NCI-H2171 (cell line): ENCODE measurements at regions not wholly inside any gene's neighbourhood (a gene's known extent, or its start where the extent isn't known, plus 50 kb on each side); places are given as distances from the start of the nearest gene placed in this dataset.
"Not testable (repeated sequence)": the region's sequence is repeated elsewhere in the genome, so short reads cannot be mapped to it uniquely, and the experiment has no call there.

Experiments
- DNase-seq: peaks from one replicate; lab custom pipeline; 2025; lab: John Stamatoyannopoulos, UW

DNA sequence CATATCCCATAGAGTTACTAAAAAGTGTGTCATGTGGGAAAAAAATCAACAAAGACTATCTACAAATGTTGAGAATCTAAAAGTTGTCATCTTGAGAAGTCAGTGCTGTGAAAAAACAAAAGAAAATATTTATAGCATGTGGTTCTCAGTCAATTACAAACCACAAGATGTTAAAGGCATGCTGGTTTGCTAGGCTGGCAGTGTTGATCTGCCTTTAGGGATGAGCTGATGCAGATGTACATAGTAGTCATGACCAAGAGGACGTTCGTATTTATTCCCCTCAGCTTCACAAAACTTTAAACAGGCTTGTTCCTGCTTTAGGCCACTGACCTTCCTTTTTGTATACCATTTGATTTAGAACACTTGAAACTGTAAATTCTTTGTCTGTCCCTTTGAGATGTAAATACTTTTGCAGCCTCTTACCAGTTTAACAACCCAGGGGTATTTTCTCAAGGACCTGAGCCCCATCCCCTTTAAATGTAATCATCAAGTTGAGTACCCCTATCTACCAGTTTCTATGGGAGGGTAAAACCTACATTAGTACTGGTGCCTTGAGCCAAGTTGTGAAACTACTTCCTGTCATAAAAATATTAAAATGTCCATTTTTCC, 446.6 kb downstream of the KCNJ18 start:
- no peak for DNase-seq

DNA sequence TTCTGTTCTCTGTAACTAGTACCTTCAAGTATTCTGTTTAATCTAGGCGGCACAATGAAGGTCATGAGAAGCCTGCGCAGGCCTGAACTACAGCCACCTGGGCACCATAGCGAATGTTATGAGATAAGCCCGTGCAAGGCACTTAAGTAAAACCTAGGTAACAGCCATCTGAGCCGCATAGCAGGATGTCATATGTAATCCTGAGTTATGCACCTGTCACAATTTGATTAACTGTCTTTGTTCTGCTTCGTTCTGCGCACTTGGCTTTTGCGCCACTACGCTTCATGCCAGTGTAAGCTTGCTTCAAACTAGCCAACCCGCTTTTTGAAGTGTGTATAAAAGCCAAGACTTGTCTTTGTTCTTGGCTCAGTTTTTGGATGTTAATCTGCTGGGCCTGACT, 449.8 kb downstream of the KCNJ18 start:
- no peak for DNase-seq

DNA sequence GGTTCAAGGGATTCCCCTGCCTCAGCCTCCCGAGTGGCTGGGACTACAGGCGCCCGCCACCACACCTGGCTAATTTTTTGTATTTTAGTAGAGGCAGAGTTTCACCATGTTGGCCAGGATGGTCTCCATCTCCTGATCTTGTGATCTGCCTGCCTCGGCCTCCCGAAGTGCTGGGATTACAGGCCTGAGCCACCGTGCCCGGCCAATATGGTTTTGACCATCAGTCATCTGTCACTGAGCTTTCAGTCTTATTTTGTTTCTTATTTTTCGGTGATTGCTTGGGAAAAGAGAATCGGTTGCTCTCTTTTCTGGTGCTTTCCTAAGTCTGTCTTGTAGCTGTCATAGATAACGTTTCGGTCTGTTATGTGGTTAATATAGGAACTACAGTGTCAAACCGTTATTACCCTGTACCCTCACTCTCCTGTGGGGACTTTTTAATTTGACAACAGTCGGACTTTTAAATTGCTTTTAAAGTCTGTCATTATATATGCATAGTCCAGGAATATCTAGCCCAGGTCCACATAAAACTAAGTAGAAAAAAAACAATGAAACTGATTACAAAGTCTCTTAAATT, 453.4 kb downstream of the KCNJ18 start:
- no peak for DNase-seq

DNA sequence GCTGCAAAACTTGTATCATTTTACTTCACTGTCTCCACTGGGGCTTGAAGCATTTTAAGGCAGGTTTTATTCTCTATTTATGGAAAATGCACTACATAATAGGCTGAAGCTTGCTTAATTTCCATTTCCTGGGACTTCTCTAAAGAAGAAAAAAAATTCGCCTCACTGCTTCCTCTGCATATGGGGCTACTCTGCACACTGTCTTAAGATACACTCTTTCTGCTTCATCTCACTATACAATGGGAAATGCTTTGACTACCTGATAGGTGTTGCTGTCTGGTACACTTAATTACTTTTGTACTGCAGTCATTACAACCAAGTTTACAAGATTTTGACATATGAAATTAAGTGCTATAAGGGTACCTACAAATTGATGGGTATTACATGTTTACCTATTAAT, 466.0 kb downstream of the KCNJ18 start:
- no peak for DNase-seq

DNA sequence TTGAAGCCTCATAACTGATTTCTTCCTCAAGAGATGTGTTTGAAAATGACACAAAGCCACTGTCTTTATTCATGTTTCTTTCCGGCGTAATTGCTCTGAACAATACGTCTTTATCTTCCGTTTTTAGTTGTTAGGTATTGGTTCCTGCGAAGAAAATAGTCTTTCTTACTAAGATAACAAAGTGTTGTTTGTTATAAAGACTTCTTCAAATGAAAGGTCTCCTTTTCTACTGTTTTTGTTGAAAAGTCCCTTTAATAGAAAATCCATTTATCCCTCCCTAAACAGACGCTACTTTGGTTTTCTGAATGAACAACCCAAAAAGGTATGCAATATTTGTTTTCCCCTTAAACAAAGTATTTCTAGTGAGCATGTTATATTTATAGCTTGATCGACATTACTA, 469.1 kb downstream of the KCNJ18 start:
- DNase-seq = no peak

DNA sequence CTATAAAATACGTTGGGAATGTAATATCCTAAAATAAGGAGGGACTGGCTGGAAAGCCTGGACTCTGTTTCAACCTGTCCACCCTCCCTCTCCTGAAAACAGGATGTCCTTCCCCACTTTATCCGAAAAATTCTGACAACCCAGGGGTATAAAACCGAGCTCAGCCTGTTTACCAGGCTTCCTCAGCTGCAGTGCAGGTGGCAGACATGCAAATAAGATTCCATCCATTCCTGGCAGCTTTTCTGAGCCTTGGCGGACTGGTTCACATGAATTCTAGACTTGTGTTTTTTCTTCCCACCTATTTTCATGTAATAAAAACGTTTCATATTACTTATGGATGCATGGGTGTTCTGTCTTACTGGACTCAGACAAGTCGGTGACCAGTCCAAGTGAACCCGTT, 479.3 kb downstream of the KCNJ18 start:
- no peak for DNase-seq

DNA sequence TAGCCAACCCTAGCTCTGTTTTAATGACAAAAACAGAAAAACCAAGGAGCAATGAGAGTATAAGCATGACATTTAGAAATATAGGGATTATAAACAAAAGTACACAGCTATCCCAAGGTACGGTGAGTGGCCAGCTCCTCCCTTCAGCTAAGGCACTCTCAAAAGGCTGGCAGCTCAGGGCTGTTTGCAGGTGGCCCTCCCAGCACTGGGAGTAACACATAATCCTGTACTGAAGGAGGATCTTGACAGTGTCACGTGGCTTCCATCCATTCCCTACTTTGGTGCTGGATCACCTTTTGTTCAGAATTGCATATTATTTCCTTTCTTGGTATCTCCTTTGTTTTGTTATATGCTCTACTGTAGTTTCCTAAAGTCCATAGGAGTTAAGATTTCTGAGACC, 500.8 kb downstream of the KCNJ18 start:
- DNase-seq = no peak

DNA sequence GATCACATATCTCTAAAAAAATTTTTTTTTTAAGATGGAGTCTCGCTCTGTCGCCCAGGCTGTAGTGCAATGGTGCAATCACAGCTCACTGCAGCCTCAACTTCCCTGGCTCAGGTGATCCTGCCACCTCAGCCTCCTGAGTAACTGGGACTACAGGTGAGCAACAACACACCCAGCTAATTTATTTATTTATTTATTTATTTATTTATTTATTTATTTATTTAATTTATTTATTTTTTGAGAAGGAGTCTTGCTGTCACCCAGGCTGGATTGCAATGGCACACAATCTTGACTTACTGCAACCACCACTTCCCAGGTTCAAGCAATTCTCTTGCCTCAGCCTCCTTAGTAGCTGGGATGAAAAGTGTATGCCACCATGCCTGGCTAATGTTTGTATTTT, 507.9 kb downstream of the KCNJ18 start:
- not testable (repeated sequence) for DNase-seq

DNA sequence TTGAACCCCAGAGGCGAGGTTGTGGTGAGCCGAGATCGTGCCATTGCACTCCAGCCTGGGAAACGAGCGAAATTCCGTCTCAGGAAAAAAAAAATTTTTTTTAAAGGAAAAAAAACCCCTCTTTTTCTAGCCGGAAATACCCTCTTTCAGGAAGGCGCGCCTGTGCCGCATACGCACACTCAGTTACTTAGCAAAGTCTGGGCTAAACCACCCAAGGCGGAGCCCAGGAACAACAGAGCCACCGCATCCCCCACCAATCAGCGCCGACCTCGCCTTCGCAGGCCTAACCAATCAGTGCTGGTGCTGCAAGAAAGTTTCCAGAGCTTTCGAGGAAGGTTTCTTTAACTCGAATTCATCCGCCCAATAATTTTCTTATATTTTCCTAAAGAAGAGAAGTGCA, 510.4 kb downstream of the KCNJ18 start:
- no peak for DNase-seq

DNA sequence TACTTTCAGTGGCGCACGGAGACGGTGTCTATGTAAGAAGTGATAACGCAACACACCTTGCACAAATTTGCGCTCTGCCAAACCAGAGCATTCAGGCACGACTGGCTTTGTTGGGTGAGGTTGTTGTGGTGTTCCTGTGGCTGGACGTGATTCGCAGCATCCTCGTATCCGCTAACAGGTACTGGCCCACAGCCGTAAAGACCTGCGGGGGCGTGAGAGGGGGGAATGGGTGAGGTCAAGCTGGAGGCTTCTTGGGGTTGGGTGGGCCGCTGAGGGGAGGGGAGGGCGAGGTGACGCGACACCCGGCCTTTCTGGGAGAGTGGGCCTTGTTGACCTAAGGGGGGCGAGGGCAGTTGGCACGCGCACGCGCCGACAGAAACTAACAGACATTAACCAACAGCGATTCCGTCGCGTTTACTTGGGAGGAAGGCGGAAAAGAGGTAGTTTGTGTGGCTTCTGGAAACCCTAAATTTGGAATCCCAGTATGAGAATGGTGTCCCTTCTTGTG, 510.9 kb downstream of the KCNJ18 start:
- DNase-seq = no peak

DNA sequence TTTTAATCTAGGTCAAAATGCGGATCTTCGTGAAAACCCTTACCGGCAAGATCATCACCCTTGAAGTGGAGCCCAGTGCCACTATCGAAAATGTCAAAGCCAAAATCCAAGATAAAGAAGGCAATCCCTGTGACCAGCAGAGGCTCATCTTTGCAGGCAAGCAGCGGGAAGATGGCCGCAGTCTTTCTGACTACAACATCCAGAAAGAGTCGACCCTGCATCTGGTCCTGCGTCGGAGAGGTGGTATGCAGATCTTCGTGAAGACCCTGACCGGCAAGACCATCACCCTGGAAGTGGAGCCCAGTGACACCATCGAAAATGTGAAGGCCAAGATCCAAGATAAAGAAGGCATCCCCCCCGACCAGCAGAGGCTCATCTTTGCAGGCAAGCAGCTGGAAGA, 511.8 kb downstream of the KCNJ18 start:
- DNase-seq = not testable (repeated sequence)

DNA sequence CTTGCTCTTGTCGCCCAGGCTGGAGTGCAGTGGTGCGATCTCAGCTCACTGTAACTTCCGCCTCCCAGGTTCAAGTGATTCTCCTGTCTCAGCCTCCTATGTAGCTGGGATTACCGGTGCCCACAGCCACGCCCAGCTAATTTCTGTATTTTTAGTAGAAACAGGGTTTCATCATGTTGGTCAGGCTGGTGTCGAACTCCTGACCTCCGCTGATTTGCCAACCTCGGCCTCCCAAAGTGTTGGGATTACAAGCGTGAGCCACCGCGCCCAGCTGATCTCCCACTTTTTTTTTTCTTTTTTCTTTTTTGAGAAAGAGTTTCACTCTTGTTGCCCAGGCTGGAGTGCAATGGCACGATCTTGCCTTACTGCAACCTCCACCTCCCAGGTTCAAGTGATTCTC, 517.9 kb downstream of the KCNJ18 start:
- not testable (repeated sequence) for DNase-seq

DNA sequence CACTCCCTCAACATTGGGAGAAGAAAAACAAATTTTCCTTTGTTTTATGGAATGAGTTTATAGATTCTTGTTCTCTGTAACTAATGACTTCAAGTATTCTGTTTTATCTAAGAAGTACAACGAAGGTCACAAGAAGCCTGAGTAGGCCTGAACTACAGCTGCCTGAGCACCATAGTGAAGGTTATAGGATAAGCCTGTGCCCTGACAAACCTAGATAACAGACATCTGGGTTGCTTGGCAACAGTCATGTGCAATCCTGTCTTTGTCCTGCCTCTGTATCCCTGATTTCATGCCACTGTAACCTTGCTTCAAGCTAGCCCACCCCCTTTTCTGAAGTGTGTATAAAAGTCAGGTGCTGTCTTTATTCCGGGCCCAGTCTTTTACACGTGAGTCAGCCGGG, 520.8 kb downstream of the KCNJ18 start:
- DNase-seq = not testable (repeated sequence)

DNA sequence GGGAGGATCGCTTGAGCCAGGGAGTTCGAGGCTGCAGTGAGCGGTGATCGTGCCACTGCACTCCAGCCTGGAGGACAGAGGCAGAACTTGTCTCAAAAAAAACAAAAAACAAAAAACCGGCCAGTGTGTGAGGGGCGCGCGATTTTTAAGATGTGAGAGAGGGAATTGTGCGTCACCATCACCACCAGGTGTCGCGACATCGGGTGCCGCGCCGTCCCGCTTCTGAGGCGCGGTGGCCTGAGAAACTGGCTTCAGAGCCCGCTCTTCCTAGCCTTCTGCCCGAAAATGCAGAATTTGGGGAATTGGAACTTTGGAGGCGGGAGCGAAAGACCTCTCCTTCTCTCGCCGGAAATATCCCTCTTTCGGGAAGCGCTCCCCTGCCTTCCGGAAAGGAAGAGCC, 524.8 kb downstream of the KCNJ18 start:
- DNase-seq = no peak

DNA sequence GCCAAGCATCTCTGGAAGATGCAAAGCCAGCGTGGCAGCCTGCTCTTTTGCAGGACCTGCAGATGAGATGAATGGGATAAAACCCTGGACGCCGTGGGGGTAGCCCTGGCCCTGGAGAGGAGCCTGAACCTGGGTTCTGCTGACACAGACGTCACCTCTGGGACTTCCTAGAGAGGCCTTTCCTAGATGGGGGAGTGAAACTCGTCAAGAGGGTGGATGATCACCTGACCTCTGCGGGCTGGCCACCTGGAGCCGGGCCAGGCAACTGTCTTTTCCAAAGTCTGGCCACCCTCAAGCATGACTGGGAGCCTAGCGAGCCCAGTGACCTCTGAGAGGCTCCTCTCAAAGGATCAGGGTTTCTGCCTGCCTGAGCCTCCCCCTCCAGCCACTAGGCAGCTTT, 529.0 kb downstream of the KCNJ18 start:
- no peak for DNase-seq

DNA sequence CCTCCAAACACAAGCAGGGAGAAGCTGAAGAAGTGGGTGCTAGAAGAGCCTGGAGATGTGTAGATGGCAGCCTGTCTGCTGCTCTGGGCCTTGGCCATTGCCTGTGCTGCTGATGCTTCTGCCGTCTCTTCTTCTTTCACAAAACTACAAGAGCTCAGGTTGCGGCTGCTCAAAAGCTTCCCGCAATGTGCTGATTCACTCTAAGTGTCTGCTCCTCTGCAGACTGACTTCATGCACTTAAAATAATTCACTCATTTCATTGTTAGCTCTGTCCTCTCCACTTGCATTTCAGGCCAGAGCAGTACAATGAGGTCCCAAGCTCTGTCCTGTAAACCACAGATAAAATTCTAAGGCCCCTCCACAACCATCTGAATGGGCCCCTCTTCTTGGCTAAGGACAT, 534.2 kb downstream of the KCNJ18 start:
- DNase-seq = not testable (repeated sequence)

DNA sequence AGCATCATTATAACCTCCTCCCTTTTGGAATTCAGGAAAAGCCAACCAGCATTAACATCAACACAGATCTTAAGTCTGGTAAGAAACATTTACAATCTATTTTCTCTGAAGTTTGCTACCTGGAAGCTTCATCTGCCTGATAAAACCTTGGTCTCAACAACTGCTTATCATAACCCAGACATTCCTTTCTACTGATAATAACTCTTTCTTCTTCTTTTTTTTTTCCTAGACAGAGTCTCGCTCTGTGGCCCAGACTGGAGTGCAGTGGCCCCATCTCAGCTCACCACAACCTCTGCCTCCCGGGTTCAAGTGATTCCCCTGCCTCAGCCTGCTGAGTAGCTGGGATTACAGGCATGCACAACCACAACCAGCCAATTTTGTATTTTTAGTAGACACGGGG, 534.6 kb downstream of the KCNJ18 start:
- not testable (repeated sequence) for DNase-seq

DNA sequence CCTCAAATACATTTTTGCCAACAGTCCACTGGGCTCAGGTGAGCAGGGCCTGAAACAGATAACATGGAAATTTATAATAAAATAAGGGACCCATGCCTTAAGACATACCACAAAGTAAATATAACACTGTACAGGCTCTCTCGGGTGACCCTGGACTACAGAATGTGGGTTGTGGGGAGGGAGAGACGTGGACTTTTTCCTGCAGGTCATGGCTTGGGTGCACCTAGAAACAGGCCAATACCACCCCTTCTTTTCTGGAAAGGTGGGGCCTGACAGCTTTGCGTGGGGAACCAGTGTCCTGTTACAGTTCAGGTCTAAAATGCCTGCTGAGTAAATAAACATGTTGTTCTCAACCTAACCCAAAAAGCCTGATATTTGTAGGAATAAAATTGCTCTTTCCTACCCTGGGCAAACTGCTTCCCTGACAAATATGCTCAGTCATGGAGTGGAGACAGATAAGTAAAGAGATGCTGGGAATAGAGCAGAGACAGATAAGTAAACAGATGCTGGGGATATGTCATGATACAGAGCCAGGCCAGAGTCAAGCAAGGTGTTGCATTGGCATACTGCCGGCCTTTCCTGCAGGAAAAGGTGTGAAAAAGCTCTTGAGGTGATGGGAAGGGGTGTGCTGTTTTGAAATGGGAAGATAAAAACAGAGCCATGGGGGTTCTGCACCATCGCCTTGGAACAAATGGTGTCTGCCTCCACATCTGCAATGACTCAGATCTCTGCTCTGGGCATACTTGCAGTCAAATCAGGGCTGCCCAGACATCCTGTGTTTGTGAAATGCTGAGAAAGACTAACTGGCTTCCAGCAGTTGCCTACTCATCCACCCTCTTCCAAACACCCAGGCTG, 535.6 kb downstream of the KCNJ18 start:
- not testable (repeated sequence) for DNase-seq

DNA sequence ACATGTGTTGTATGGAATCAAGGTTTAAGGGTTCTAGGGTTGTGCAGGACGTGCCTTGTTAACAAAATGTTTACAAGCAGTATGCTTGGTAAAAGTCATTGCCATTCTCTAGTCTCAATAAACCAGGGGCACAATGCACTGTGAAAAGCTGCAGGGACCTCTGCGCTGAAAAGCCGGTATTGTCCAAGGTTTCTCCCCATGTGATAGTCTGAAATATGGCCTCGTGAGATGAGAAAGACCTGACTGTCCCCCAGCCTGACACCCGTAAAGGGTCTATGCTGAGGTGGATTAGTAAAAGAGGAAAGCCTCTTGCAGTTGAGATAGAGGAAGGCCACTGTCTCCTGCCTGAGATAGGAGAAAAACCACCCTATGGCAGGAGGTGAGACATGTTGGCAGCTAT, 537.5 kb downstream of the KCNJ18 start:
- not testable (repeated sequence) for DNase-seq

DNA sequence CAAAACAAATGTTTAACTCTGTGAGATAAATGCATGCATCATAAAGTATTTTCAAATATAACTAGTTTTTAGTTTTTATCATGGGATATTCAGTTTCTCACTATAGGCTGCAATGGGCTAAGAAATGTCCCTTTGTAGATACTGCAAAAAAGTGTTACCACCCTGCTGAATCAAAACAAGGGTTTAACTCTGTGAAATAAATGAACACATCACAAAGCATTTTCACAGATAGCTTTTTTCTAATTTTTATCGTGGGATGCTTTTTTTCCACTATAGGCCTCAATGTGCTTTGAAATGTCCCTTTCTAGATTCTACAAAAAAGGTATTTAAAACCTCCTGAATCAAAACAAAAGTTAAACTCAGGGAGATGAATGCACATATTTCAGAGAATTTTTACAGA, 541.1 kb downstream of the KCNJ18 start:
- DNase-seq = no peak

DNA sequence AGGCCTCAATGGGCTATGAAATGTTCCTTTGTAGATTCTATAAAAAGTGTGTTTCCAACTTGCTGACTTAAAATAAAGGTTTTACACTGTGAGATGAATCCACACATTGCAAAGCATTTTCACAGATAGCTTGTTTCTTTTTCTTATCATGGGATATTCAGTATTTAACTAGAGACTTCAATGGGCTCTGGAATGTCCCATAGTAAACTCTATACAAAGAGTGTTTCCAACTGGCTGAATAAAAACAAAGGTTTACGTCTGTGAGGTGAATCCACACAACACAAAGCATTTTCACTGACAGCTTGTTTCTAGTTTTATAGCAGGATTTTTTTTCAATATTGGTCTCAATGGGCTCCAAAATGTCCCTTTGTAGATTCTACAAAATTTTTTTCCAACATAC, 550.1 kb downstream of the KCNJ18 start:
- DNase-seq = no peak

DNA sequence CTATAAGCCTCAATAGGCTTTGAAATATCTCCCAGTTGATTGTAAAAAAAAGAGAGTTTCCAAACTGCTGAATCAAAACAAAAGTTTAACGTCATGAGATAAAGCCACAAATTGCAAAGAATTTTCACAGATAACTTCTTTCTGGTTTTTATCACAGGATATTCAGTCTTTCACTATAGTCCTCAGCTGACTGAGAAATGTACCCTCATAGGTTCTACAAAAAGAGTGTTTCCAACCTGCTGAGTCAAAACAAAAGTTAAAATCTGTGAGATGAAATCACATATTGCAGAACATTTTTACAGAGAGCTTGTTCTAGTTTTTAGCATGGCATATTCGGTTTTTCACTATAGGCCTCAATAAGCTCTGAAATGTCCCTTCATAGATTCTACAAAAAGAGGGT, 559.2 kb downstream of the KCNJ18 start:
- DNase-seq = no peak

DNA sequence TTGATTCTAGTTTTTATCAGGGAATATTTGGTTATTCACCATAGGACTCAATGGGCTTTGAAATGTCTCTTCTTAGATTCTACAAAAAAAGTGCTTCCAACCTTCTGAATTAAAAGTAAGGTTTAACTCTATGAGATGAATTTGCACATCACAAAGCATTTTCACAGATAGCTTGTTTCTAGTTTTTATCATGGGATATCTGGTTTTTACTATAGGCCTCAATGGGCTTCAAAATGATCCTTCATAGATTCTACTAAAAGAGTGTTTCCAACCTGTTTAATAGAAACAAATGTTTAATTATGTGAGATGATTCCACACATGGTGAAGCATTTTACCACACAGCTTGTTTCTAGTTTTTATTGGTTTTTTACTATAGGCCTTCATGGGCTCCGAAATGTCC, 560.7 kb downstream of the KCNJ18 start:
- DNase-seq = no peak
